T-helper 17 cell (primary cell): ENCODE measurements at regions not wholly inside any gene's neighbourhood (a gene's known extent, or its start where the extent isn't known, plus 50 kb on each side); places are given as distances from the start of the nearest gene placed in this dataset.
"Not testable (repeated sequence)": the region's sequence is repeated elsewhere in the genome, so short reads cannot be mapped to it uniquely, and the experiment has no call there.

ENCODE experiments used
- ATAC-seq: fragments of 150-1000 bp; cut with Tn5 transposase; 2 replicates; pipeline ENCODE4 v1.10.0; 2021; ENCODE audit warnings: mild to moderate bottlenecking, moderate library complexity
- DNase-seq, 3 donors: peaks; one replicate each; pipeline versions ENCODE4 v3.0.0 to v3.0.0-alpha.2; 2020 to 2021
- H3K9me3 ChIP-seq: one replicate; pipeline ENCODE4 v1.7.0; 2013; ENCODE audit warnings: low read length, mild to moderate bottlenecking; ENCODE audit not compliant: control insufficient read depth, poor library complexity, severe bottlenecking
- H3K27ac Mint-ChIP-seq: one replicate; pipeline ENCODE4 v1.8.0; 2022; ENCODE audit warnings: mild to moderate bottlenecking, moderate library complexity, mixed read lengths
- H3K27me3 Mint-ChIP-seq: one replicate; pipeline ENCODE4 v1.8.0; 2022; ENCODE audit warnings: mixed read lengths
- H3K36me3 Mint-ChIP-seq: one replicate; pipeline ENCODE4 v1.8.0; 2022; ENCODE audit warnings: low read depth, mixed read lengths
- H3K4me1 Mint-ChIP-seq: one replicate; pipeline ENCODE4 v1.8.0; 2022; ENCODE audit warnings: mild to moderate bottlenecking, mixed read lengths
- H3K4me3 Mint-ChIP-seq: one replicate; pipeline ENCODE4 v1.8.0; 2022; ENCODE audit warnings: mild to moderate bottlenecking, moderate library complexity, mixed read lengths

GRCh38 chr4:24190761-24191695 lies 301.2 kb upstream of the PPARGC1A start:
- no peaks in the 10 kb centered on the region for H3K27me3 Mint-ChIP-seq
- no peak for ATAC-seq
- no peaks in the 10 kb centered on the region for H3K9me3 ChIP-seq
- H3K27ac Mint-ChIP-seq: no peak overlapping the region
- DNase-seq: no peak
- no peaks in the 10 kb centered on the region for H3K36me3 Mint-ChIP-seq
- no peak overlapping the region for H3K4me3 Mint-ChIP-seq
- no peaks in the 10 kb centered on the region for H3K4me1 Mint-ChIP-seq

DNA sequence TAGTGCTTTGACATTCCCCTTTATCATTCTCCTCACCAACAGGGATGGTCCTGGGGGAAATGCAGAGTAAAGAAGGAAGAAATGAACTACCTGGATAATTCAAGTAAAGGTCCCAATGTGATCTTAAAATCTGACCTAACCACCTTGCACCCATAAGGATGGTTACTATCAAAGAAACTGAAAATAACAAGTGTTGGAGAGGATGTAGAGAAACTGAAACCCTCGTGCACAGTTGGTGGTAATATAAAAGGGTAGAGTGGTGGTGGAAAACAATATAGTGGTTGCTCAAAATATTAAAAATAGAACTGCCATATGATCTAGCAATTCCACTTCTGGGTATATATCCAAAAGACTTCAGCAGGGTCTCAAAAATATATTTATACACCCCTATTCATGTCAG lies 298.6 kb upstream of the PPARGC1A start:
- H3K27me3 Mint-ChIP-seq: peaks cover 4% of the 10 kb centered on the region
- no peaks in the 10 kb centered on the region for H3K4me1 Mint-ChIP-seq
- ATAC-seq: no peak
- no peaks in the 10 kb centered on the region for H3K9me3 ChIP-seq
- H3K36me3 Mint-ChIP-seq: no peaks in the 10 kb centered on the region
- H3K4me3 Mint-ChIP-seq: no peak overlapping the region
- DNase-seq: no peak
- no peak overlapping the region for H3K27ac Mint-ChIP-seq

DNA sequence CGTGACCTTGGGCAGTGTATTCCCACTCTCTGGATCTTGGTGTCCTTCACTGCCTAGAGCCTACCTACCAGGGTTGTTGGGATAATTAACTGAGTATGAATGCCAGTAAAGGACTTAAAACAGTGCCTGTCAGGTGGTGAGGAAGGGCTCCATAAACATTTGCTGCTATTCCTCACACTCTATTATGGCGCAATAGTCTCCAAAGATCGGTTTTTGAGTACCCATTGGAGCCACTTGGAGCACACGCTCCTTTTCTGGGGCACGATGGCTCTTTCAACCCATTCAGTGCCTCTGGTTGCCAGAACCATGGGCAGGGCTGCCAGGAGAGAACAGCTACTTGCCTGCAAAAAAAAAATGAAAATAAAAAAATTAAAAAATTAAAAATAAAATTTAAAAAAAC lies 296.6 kb upstream of the PPARGC1A start:
- H3K4me1 Mint-ChIP-seq: no peaks in the 10 kb centered on the region
- no peak overlapping the region for H3K4me3 Mint-ChIP-seq
- H3K9me3 ChIP-seq: no peaks in the 10 kb centered on the region
- no peak for DNase-seq
- no peaks in the 10 kb centered on the region for H3K36me3 Mint-ChIP-seq
- peaks cover 4% of the 10 kb centered on the region for H3K27me3 Mint-ChIP-seq
- H3K27ac Mint-ChIP-seq: no peak overlapping the region
- no peak for ATAC-seq

- Mint-ChIP-seq H3K4me1 (no peaks in the 10 kb centered on the region), H3K4me3 (no peak overlapping the region), H3K36me3 (no peaks in the 10 kb centered on the region), H3K27me3 (peaks cover 4% of the 10 kb centered on the region), H3K27ac (no peak overlapping the region)
- ATAC-seq: no peak
- no peaks in the 10 kb centered on the region for H3K9me3 ChIP-seq
- no peak for DNase-seq
These were observed 291.2 kb upstream of the PPARGC1A start for GRCh38 chr4:24181005-24181404.

DNA sequence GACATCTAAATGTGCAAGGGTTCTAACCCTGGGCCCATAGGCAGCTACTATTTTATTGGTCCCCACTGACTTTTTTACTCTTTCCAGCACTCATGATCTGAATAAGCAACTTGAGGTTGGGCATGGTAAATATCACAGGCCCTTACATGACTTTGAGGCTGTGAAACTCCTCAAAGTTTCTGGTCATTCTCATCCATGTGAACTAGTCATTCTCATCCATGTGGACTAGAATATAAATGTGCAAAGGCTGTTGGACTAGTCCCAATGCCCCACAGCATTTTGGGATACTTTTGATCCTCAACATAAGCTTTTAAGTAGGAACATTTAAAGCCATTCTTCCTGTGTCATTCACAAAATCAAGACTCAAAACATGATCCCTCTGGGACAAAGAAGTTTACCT lies 290.7 kb upstream of the PPARGC1A start:
- no peaks in the 10 kb centered on the region for H3K9me3 ChIP-seq
- Mint-ChIP-seq H3K27ac (no peak overlapping the region), H3K27me3 (peaks cover 4% of the 10 kb centered on the region), H3K4me3 (no peak overlapping the region), H3K4me1 (no peaks in the 10 kb centered on the region), H3K36me3 (no peaks in the 10 kb centered on the region)
- ATAC-seq: no peak
- no peak for DNase-seq

DNA sequence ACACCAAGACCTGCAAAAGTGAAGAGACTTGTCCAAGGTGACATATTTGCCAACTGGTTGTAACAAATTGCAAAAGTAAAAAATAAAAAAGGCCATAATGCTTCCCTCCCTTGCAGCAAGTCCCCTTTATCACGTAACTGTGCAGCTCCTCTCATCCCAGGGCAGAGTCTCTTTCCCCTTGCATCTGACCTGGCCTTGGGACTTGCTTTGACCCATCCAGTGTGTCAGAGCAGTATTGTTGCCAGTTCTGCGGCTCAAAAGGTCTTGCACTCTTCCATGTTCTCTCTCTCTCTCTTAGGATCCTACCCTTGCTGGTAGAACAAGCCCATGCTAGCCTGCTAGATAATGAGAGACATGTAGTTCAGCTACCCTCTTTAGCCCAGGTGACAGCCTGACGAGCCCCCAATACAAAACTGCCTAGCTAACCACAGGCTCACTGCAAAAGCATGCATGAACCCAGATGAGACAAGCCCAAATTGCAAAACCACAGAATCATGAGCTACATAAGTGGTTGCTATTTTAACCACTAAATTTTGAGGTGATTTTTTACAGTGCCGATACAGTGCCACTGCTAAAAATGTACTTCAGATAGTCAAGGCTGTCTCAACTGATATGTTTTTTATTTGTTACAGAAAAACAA lies 289.5 kb upstream of the PPARGC1A start:
- Mint-ChIP-seq H3K36me3 (no peaks in the 10 kb centered on the region), H3K27ac (no peak overlapping the region), H3K4me1 (no peaks in the 10 kb centered on the region), H3K4me3 (no peak overlapping the region), H3K27me3 (peaks cover under 1% of the 10 kb centered on the region)
- no peak for DNase-seq
- ATAC-seq: no peak
- no peaks in the 10 kb centered on the region for H3K9me3 ChIP-seq

GRCh38 chr4:24177443-24177842 lies 287.6 kb upstream of the PPARGC1A start:
- not testable (repeated sequence) for H3K4me3 Mint-ChIP-seq, H3K4me1 Mint-ChIP-seq, H3K27ac Mint-ChIP-seq, H3K9me3 ChIP-seq, H3K36me3 Mint-ChIP-seq, ATAC-seq, DNase-seq, H3K27me3 Mint-ChIP-seq

GRCh38 chr4:24175707-24176106 lies 285.9 kb upstream of the PPARGC1A start:
- DNase-seq: no peak
- no peaks in the 10 kb centered on the region for H3K4me1 Mint-ChIP-seq
- H3K9me3 ChIP-seq: no peaks in the 10 kb centered on the region
- no peak overlapping the region for H3K4me3 Mint-ChIP-seq
- H3K36me3 Mint-ChIP-seq: no peaks in the 10 kb centered on the region
- H3K27me3 Mint-ChIP-seq: no peaks in the 10 kb centered on the region
- ATAC-seq: no peak
- no peak overlapping the region for H3K27ac Mint-ChIP-seq

DNA sequence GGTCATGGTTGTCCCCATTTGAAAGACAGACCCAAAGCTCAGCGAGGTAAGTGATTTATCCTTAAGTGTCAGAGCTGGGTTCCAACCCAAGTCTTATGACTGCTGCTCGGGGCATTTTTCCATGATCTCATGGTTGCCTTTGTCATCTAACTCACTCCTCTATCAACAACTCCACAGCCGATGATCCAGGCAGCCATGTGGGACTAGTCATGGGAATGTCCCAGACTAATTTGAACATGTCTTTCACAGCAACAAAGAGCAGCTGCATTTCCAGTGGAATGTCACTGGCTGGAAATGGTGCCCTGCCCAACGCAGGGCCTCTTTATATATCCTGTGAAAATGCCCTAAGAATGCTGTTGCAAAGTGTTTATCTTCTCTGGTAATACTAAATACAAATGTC lies 284.8 kb upstream of the PPARGC1A start:
- DNase-seq (no peak), ATAC-seq (no peak)
- Mint-ChIP-seq H3K4me1 (no peaks in the 10 kb centered on the region), H3K4me3 (no peak overlapping the region), H3K27ac (no peak overlapping the region), H3K27me3 (no peaks in the 10 kb centered on the region), H3K36me3 (no peaks in the 10 kb centered on the region)
- no peaks in the 10 kb centered on the region for H3K9me3 ChIP-seq

- DNase-seq (no peak), ATAC-seq (no peak)
- Mint-ChIP-seq H3K36me3 (no peaks in the 10 kb centered on the region), H3K27me3 (no peaks in the 10 kb centered on the region), H3K4me3 (no peak overlapping the region), H3K27ac (no peak overlapping the region), H3K4me1 (no peaks in the 10 kb centered on the region)
- no peaks in the 10 kb centered on the region for H3K9me3 ChIP-seq
These were observed 282.6 kb upstream of the PPARGC1A start for GRCh38 chr4:24172406-24172805.

DNA sequence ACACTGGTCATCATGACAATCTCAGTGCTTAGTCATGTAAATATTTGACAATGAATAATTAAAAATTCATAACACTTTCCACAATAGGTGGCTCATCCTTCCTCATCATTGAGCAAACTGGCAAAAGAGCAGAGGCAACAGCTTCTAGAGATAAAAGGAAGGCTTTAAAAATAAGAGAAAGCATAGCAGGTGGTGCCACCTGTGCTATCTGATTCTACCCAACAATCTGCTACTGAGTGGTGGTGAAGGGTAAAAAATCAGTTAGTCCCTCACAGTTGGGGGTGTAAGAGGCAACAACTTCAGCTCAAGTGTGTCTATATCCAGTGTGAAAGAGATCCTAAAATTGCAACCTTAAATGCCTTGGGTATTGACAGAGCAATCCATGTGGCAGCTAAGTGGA lies 280.1 kb upstream of the PPARGC1A start:
- no peak overlapping the region for H3K4me3 Mint-ChIP-seq
- H3K4me1 Mint-ChIP-seq: no peaks in the 10 kb centered on the region
- H3K27ac Mint-ChIP-seq: no peak overlapping the region
- no peaks in the 10 kb centered on the region for H3K36me3 Mint-ChIP-seq
- no peak for ATAC-seq
- H3K9me3 ChIP-seq: no peaks in the 10 kb centered on the region
- no peak for DNase-seq
- H3K27me3 Mint-ChIP-seq: no peaks in the 10 kb centered on the region

DNA sequence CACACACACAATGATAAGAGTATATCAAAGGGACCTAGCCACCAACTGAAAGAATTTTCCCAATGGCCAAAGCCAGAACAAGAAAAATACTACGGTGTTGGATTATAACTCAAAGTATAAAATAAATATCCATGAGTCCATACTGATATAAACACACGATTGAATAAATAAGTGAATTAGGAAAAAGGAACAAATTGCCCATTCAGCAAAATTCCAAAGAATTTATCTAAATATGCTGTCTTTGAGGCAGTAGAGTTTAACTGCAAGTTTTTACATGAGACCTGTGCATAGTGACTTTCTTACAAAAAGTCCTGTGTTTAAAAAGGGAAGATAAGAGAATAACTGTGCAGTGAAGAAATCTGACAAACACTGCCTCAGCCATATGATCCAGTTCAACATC lies 278.8 kb upstream of the PPARGC1A start:
- Mint-ChIP-seq H3K27me3 (no peaks in the 10 kb centered on the region), H3K4me3 (no peak overlapping the region), H3K36me3 (no peaks in the 10 kb centered on the region), H3K27ac (no peak overlapping the region), H3K4me1 (no peaks in the 10 kb centered on the region)
- no peaks in the 10 kb centered on the region for H3K9me3 ChIP-seq
- ATAC-seq (no peak), DNase-seq (no peak)

- Mint-ChIP-seq H3K4me3 (no peak overlapping the region), H3K4me1 (no peaks in the 10 kb centered on the region), H3K27me3 (no peaks in the 10 kb centered on the region), H3K36me3 (no peaks in the 10 kb centered on the region), H3K27ac (no peak overlapping the region)
- ATAC-seq: no peak
- H3K9me3 ChIP-seq: no peaks in the 10 kb centered on the region
- DNase-seq: no peak
These were observed 276.7 kb upstream of the PPARGC1A start for GRCh38 chr4:24166501-24166900.

DNA sequence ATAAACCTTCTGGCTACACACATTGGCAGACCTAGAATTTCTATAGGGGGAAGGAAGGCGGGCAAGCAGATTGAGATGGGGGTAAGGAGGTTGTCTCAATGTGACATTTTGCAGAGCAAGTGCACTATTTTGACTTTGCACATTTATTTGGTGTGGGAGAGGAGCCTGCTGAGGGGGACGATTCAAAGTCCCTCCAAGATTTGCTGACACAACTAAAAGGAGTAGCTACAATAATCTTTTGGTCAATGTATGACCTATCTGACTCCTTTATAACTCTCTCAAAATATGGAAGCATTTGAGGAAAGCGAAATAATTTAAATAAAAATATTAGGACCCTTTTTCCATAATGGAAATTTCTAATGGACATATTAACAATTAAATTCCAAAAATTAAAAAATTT lies 274.9 kb upstream of the PPARGC1A start:
- no peaks in the 10 kb centered on the region for H3K36me3 Mint-ChIP-seq
- no peaks in the 10 kb centered on the region for H3K4me1 Mint-ChIP-seq
- no peak for ATAC-seq
- no peaks in the 10 kb centered on the region for H3K27me3 Mint-ChIP-seq
- DNase-seq: no peak
- H3K4me3 Mint-ChIP-seq: no peak overlapping the region
- no peak overlapping the region for H3K27ac Mint-ChIP-seq
- H3K9me3 ChIP-seq: no peaks in the 10 kb centered on the region
